DOHH2 (cell line): ENCODE measurements at regions not wholly inside any gene's neighbourhood (a gene's known extent, or its start where the extent isn't known, plus 50 kb on each side); places are given as distances from the start of the nearest gene placed in this dataset.

Source experiments
- H3F3A ChIP-seq: fragments of 200-600 bp; sonication (generic), shearing (Covaris generic); 2 replicates; pipeline ENCODE4 v1.6.0; 2016; ENCODE audit warnings: antibody characterized with exemption, mild to moderate bottlenecking; ENCODE audit not compliant: control insufficient read depth, insufficient read depth
- H3K27ac ChIP-seq: fragments of 200-600 bp; sonication (generic); 2 replicates; pipeline ENCODE4 v1.5.1; 2014; ENCODE audit warnings: low read depth, mild to moderate bottlenecking, low read length, moderate library complexity
- H3K27me3 ChIP-seq: fragments of 200-600 bp; sonication (generic); 2 replicates; pipeline ENCODE4 v1.6.1; 2014; ENCODE audit warnings: mild to moderate bottlenecking, low read length, mixed read lengths; ENCODE audit not compliant: control insufficient read depth
- H3K36me3 ChIP-seq: fragments of 200-600 bp; sonication (generic); 2 replicates; pipeline ENCODE4 v1.6.1; 2014; ENCODE audit warnings: mild to moderate bottlenecking, low read length, moderate library complexity, mixed read lengths; ENCODE audit not compliant: control insufficient read depth
- H3K4me1 ChIP-seq: fragments of 200-600 bp; sonication (generic); 2 replicates; pipeline ENCODE4 v1.6.1; 2014; ENCODE audit warnings: mild to moderate bottlenecking, low read length, mixed read lengths; ENCODE audit not compliant: control insufficient read depth
- H3K4me2 ChIP-seq: fragments of 200-600 bp; sonication (generic); 2 replicates; pipeline ENCODE4 v1.6.0; 2014; ENCODE audit warnings: mild to moderate bottlenecking, low read length, moderate library complexity
- H3K4me3 ChIP-seq: fragments of 200-600 bp; sonication (generic); 2 replicates; pipeline ENCODE4 v1.5.1; 2014; ENCODE audit warnings: mild to moderate bottlenecking, low read length, mixed read lengths
- H3K79me2 ChIP-seq: fragments of 200-600 bp; sonication (generic); 2 replicates; pipeline ENCODE4 v1.6.1; 2014; ENCODE audit warnings: mild to moderate bottlenecking, low read length, mixed read lengths; ENCODE audit not compliant: control insufficient read depth
- H3K9me2 ChIP-seq: fragments of 200-600 bp; sonication (generic); replicated peaks from 2 replicates; pipeline ENCODE4 v1.6.1; 2014; ENCODE audit warnings: mild to moderate bottlenecking, low read length, mixed read lengths; ENCODE audit not compliant: control insufficient read depth
- H3K9me3 ChIP-seq: fragments of 200-600 bp; sonication (generic); 2 replicates; pipeline ENCODE4 v1.6.1; 2014; ENCODE audit warnings: antibody characterized with exemption, low read length, mixed read lengths; ENCODE audit not compliant: control insufficient read depth, insufficient read depth
- H4K20me1 ChIP-seq: fragments of 200-600 bp; sonication (generic); 2 replicates; pipeline ENCODE4 v1.6.0; 2014; ENCODE audit warnings: low read depth, mild to moderate bottlenecking, antibody characterized with exemption, low read length, moderate library complexity; ENCODE audit not compliant: control insufficient read depth, insufficient read depth
- CTCF ChIP-seq: fragments of 200-600 bp; sonication (generic); IDR thresholded peaks from one replicate; pipeline ENCODE4 v1.5.1; 2014; ENCODE audit warnings: antibody characterized with exemption, mild to moderate bottlenecking, low read depth, low read length; ENCODE audit not compliant: poor library complexity, severe bottlenecking
- EZH2phosphoT487 ChIP-seq: fragments of 200-600 bp; sonication (generic); IDR thresholded peaks from 2 replicates; pipeline ENCODE4 v1.6.1; 2017; ENCODE audit warnings: borderline replicate concordance, mild to moderate bottlenecking, antibody characterized with exemption, low read length, moderate library complexity, mixed read lengths

- no peak for TF ChIP-seq CTCF
- TF ChIP-seq EZH2phosphoT487 = no peak
- H3K4me3 ChIP-seq = no peak overlapping the region
- H3K4me2 ChIP-seq = no peak overlapping the region
- no peaks in the 10 kb centered on the region for H4K20me1 ChIP-seq
- no peaks in the 10 kb centered on the region for H3K9me2 ChIP-seq
- no peaks in the 10 kb centered on the region; the same call in 1 of the 2 replicates for H3K9me3 ChIP-seq
- no peak overlapping the region for H3K27ac ChIP-seq
- no peaks in the 10 kb centered on the region for H3F3A ChIP-seq
- H3K27me3 ChIP-seq = peaks cover 10% of the 10 kb centered on the region; the same call in 1 of the 2 replicates
- H3K79me2 ChIP-seq = no peaks in the 10 kb centered on the region
- no peaks in the 10 kb centered on the region for H3K36me3 ChIP-seq
- peaks cover 7% of the 10 kb centered on the region; the same call in 1 of the 2 replicates for H3K4me1 ChIP-seq
These were observed 85.0 kb downstream of the ADRA2C start for GRCh38 chr4:3851211-3851610.

GRCh38 chr4:3851881-3852280, 85.7 kb downstream of the ADRA2C start:
- Histone ChIP-seq H3F3A (no peaks in the 10 kb centered on the region), H3K4me3 (no peak overlapping the region), H3K27me3 (peaks cover 10% of the 10 kb centered on the region; the same call in 1 of the 2 replicates), H3K4me1 (peaks cover 7% of the 10 kb centered on the region; the same call in 1 of the 2 replicates), H3K4me2 (no peak overlapping the region), H3K79me2 (no peaks in the 10 kb centered on the region), H3K9me2 (no peaks in the 10 kb centered on the region), H3K9me3 (no peaks in the 10 kb centered on the region; the same call in 1 of the 2 replicates), H3K27ac (no peak overlapping the region), H3K36me3 (no peaks in the 10 kb centered on the region), H4K20me1 (no peaks in the 10 kb centered on the region)
- TF ChIP-seq CTCF = no peak

- peaks cover 10% of the 10 kb centered on the region; the same call in 1 of the 2 replicates for H3K27me3 ChIP-seq
- no peaks in the 10 kb centered on the region for H3K79me2 ChIP-seq
- H3F3A ChIP-seq = no peaks in the 10 kb centered on the region
- H4K20me1 ChIP-seq = no peaks in the 10 kb centered on the region
- no peak overlapping the region for H3K4me3 ChIP-seq
- no peak overlapping the region for H3K27ac ChIP-seq
- H3K9me3 ChIP-seq = no peaks in the 10 kb centered on the region; the same call in 1 of the 2 replicates
- H3K36me3 ChIP-seq = no peaks in the 10 kb centered on the region
- H3K4me1 ChIP-seq = peaks cover 7% of the 10 kb centered on the region; the same call in 1 of the 2 replicates
- H3K9me2 ChIP-seq = no peaks in the 10 kb centered on the region
- H3K4me2 ChIP-seq = no peak overlapping the region
- no peak for TF ChIP-seq EZH2phosphoT487
- TF ChIP-seq CTCF = no peak
These were observed 86.1 kb downstream of the ADRA2C start for GRCh38 chr4:3852309-3852708.
